B cell (primary cell): ENCODE measurements at regions not wholly inside any gene's neighbourhood (a gene's known extent, or its start where the extent isn't known, plus 50 kb on each side); places are given as distances from the start of the nearest gene placed in this dataset.

Source experiments
- ATAC-seq: fragments of 200-7000 bp; cut with Tn5 transposase; one replicate; pipeline ENCODE4 v1.10.0; 2021; ENCODE audit warnings: low read depth, mild to moderate bottlenecking, moderate number of reproducible peaks, moderate library complexity
- CTCF ChIA-PET: fragments of 350-600 bp; sonication (Branson Sonifier 250); formaldehyde crosslinking; loops from one replicate; lab custom pipeline; 2021; ENCODE audit warnings: antibody characterized with exemption, inconsistent platforms; lab: Charles Lee
- POLR2A ChIA-PET: fragments of 350-600 bp; sonication (Branson Sonifier 250); formaldehyde crosslinking; loops from one replicate; lab custom pipeline; 2021; ENCODE audit warnings: antibody characterized with exemption; lab: Charles Lee
- DNase-seq: peaks from one replicate; pipeline ENCODE4 v3.0.0; 2013
- H2AFZ ChIP-seq: 2 replicates; pipeline ENCODE4 v1.6.1; 2012; ENCODE audit warnings: mild to moderate bottlenecking, low read depth, low read length; ENCODE audit not compliant: insufficient read depth, poor library complexity, severe bottlenecking
- H3K27ac ChIP-seq, 2 donors: 1 replicate in 1 of 2; 2 replicates in 1 of 2; pipeline ENCODE4 v1.5.1; 2012 to 2013; ENCODE audit warnings: low read length in 2 of 2, mild to moderate bottlenecking in 2 of 2, moderate library complexity in 1 of 2
- H3K27me3 ChIP-seq, 4 experiments: fragments of 200-600 bp in 1 of 4; sonication (generic) in 1 of 4; replicated peaks in 1 of 4; 1 replicate in 2 of 4; 2 replicates in 2 of 4; pipeline versions ENCODE4 v1.6.1 to v1.7.0; 2013 to 2016; ENCODE audit warnings: low read length in 3 of 4, mild to moderate bottlenecking in 2 of 4, mixed read lengths in 1 of 4, moderate library complexity in 1 of 4; ENCODE audit not compliant: insufficient read depth in 4 of 4, control insufficient read depth in 3 of 4; ENCODE audit errors: control extremely low read depth in 1 of 4
- H3K36me3 ChIP-seq, 2 experiments: replicated peaks in 1 of 2; 1 replicate in 1 of 2; 2 replicates in 1 of 2; pipeline versions ENCODE4 v1.6.1 to v1.7.1; 2013; ENCODE audit warnings: low read length in 1 of 2; ENCODE audit not compliant: insufficient read depth in 2 of 2, control insufficient read depth in 1 of 2; ENCODE audit errors: control extremely low read depth in 1 of 2, extremely low read depth in 1 of 2
- H3K4me1 ChIP-seq, 2 donors: fragments of 200-600 bp in 1 of 2; sonication (generic) in 1 of 2; 1 replicate in 1 of 2; 2 replicates in 1 of 2; pipeline versions ENCODE4 v1.5.1 to v1.6.1; 2013 to 2017; ENCODE audit warnings: low read length in 2 of 2; ENCODE audit not compliant: control insufficient read depth in 2 of 2, insufficient read depth in 2 of 2
- H3K4me2 ChIP-seq: replicated peaks from 2 replicates; pipeline ENCODE3; 2012; ENCODE audit warnings: mild to moderate bottlenecking, low read depth, low read length; ENCODE audit not compliant: poor library complexity, severe bottlenecking
- H3K4me3 ChIP-seq, 5 experiments: fragments of 200-600 bp in 1 of 5; sonication (generic) in 1 of 5; 1 replicate in 3 of 5; 2 replicates in 2 of 5; pipeline versions ENCODE4 v1.5.1 to v1.7.0; 2011 to 2016; ENCODE audit warnings: low read length in 4 of 5, mild to moderate bottlenecking in 4 of 5, low read depth in 2 of 5, control low read depth in 1 of 5, moderate library complexity in 1 of 5; ENCODE audit not compliant: insufficient read depth in 1 of 5; ENCODE audit errors: control extremely low read depth in 1 of 5, extremely low read depth in 1 of 5
- H3K79me2 ChIP-seq: fragments of 200-600 bp; sonication (generic); one replicate; pipeline ENCODE4 v1.6.0; 2016; ENCODE audit warnings: low read length; ENCODE audit not compliant: control insufficient read depth, insufficient read depth
- H3K9ac ChIP-seq: fragments of 200-600 bp; sonication (generic); 2 replicates; pipeline ENCODE4 v1.6.1; 2017; ENCODE audit warnings: mild to moderate bottlenecking, low read length, moderate library complexity
- H3K9me3 ChIP-seq, 3 donors: one replicate each; pipeline versions ENCODE4 v1.6.1 to v1.7.1; 2013; ENCODE audit warnings: low read length in 2 of 3; ENCODE audit not compliant: control insufficient read depth in 2 of 3, insufficient read depth in 1 of 3; ENCODE audit errors: control extremely low read depth in 1 of 3
- H4K20me1 ChIP-seq: 2 replicates; pipeline ENCODE4 v1.6.0; 2012; ENCODE audit warnings: mild to moderate bottlenecking, low read length; ENCODE audit not compliant: insufficient read depth, control insufficient read depth, poor library complexity, severe bottlenecking
- H3K27ac Mint-ChIP-seq: one replicate; pipeline ENCODE4 v1.8.0; 2021; ENCODE audit warnings: mixed read lengths
- H3K27me3 Mint-ChIP-seq: one replicate; pipeline ENCODE4 v1.8.0; 2021; ENCODE audit warnings: mixed read lengths
- H3K4me1 Mint-ChIP-seq: one replicate; pipeline ENCODE4 v1.8.0; 2021; ENCODE audit warnings: mixed read lengths
- H3K4me3 Mint-ChIP-seq: one replicate; pipeline ENCODE4 v1.8.0; 2021; ENCODE audit warnings: mixed read lengths
- H3K9me3 Mint-ChIP-seq: one replicate; pipeline ENCODE4 v1.8.0; 2022; ENCODE audit warnings: mixed read lengths; ENCODE audit not compliant: insufficient read depth
- EZH2 ChIP-seq: IDR thresholded peaks from 2 replicates; pipeline ENCODE4 v1.6.1; 2012; ENCODE audit warnings: borderline replicate concordance, low read depth, mild to moderate bottlenecking, moderate library complexity, low read length; ENCODE audit not compliant: insufficient read depth, poor library complexity, severe bottlenecking
- WGBS: methylation state at CpG from one replicate; pipeline ENCODE4 v1.1.5; 2013; ENCODE audit warnings: missing lambda C conversion rate; ENCODE audit not compliant: insufficient coverage; 5-methylcytosine and 5-hydroxymethylcytosine counted together
- intact Hi-C: fragments of 100-400 bp; cut with micrococcal nuclease; formaldehyde crosslinking; loops from one replicate; pipeline ENCODE4 v1.10.0; 2022
- TF ChIP-seq, protein P1 (sequence below): fragments of 200-600 bp; IDR thresholded peaks from one replicate; pipeline ENCODE4 v1.8.0; 2022; ENCODE audit warnings: antibody characterized with exemption, mild to moderate bottlenecking

DNA sequence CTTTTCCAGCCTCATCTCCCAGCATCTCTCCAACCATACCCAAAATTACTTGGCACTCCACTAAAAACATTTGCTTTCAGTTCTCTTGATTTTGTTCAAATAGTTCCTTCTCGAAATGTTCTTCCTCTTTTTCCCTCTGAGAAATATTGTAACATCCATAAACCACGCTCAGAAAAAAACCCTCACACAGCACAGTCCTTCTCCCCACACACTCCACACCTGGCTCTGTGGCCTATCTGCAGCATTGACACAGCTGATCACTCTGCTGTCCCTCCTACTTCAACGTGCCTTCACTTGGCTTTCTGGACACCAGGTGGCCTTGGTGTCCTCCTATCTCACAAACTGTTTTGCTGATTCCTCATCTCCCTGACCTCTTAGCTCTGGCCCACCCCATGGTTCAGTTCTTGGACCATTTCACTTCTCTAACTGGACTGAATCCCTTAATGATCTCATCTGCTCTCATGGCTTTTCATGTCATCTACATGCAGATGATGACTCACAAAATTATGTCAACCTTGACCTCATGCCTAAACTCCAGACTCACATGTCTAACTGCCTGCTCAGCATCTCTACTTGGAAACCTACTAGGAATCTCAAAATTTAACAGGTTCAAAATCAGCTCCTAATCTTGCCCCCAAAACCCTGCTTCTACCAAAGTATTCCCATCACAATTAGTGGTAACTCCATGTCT lies 93.3 kb downstream of the TRIM42 start:
- no peak for DNase-seq
- Mint-ChIP-seq H3K4me1 (peaks cover 7% of the 10 kb centered on the region), H3K4me3 (no peak overlapping the region), H3K27me3 (peaks cover 10% of the 10 kb centered on the region), H3K27ac (no peak overlapping the region), H3K9me3 (no peaks in the 10 kb centered on the region)
- CTCF ChIA-PET: no interaction called here
- no peak overlapping the region for H3K9ac ChIP-seq
- ATAC-seq: no peak
- no peaks in the 10 kb centered on the region for H3K4me1 ChIP-seq
- POLR2A ChIA-PET: no interaction called here
- no peaks in the 10 kb centered on the region for H4K20me1 ChIP-seq
- intact Hi-C loops: no loop called here
- 9% methylated on average over 3 of the region's 3 CpGs for WGBS
- no peaks in the 10 kb centered on the region for H3K79me2 ChIP-seq
- H3K4me2 ChIP-seq: no peak overlapping the region
- no peak overlapping the region for H3K27ac ChIP-seq
- no peaks in the 10 kb centered on the region for H3K27me3 ChIP-seq
- H3K4me3 ChIP-seq: no peak overlapping the region
- no peaks in the 10 kb centered on the region for H3K36me3 ChIP-seq
- no peak overlapping the region for H2AFZ ChIP-seq
- TF ChIP-seq EZH2: no peak
- TF ChIP-seq, protein P1, sequence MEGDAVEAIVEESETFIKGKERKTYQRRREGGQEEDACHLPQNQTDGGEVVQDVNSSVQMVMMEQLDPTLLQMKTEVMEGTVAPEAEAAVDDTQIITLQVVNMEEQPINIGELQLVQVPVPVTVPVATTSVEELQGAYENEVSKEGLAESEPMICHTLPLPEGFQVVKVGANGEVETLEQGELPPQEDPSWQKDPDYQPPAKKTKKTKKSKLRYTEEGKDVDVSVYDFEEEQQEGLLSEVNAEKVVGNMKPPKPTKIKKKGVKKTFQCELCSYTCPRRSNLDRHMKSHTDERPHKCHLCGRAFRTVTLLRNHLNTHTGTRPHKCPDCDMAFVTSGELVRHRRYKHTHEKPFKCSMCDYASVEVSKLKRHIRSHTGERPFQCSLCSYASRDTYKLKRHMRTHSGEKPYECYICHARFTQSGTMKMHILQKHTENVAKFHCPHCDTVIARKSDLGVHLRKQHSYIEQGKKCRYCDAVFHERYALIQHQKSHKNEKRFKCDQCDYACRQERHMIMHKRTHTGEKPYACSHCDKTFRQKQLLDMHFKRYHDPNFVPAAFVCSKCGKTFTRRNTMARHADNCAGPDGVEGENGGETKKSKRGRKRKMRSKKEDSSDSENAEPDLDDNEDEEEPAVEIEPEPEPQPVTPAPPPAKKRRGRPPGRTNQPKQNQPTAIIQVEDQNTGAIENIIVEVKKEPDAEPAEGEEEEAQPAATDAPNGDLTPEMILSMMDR: no peak
- H3K9me3 ChIP-seq: peaks cover 0 to 8% (median 2%) of the 10 kb centered on the region in 3 donors

DNA sequence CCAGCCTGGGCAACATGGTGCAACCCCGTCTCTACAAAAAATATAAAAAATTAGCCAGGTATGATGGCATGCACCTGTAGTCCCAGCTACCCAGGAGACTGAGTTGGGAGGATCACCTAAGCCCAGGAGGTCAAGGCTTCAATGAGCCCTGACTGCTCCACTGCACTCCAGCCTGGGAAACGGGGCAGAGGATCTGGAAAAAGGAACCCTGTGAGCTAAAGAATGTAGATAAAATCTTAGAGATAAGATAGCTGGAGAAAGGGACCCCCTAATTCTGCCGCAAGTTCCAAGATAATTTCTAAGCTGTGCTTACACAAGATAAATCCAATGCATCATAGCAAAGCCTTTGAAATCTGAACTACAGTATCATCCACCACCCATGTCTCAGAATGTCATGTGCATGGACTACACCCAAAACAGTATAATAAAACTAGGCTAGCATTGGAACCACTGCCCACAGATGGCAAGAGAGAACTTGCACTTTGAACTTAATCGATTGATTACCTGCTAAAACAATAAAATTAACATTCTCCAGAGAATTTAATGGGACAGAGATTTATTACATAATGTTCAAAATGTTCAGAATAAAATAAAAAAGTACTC lies 99.9 kb downstream of the TRIM42 start:
- Histone ChIP-seq H3K79me2 (no peaks in the 10 kb centered on the region), H3K27ac (no peak overlapping the region), H3K4me1 (no peaks in the 10 kb centered on the region), H2AFZ (no peak overlapping the region), H3K9ac (no peak overlapping the region), H3K4me2 (no peak overlapping the region), H4K20me1 (no peaks in the 10 kb centered on the region), H3K36me3 (no peaks in the 10 kb centered on the region), H3K9me3 (peaks cover 1 to 8% (median 2%) of the 10 kb centered on the region in 3 donors), H3K4me3 (no peak overlapping the region), H3K27me3 (peaks cover 0 to 3% (median 0%) of the 10 kb centered on the region in 4 experiments)
- intact Hi-C loops: no loop called here
- Mint-ChIP-seq H3K4me1 (no peaks in the 10 kb centered on the region), H3K27me3 (peaks cover 17% of the 10 kb centered on the region), H3K9me3 (peaks cover 6% of the 10 kb centered on the region), H3K4me3 (no peak overlapping the region), H3K27ac (no peak overlapping the region)
- TF ChIP-seq EZH2: no peak
- TF ChIP-seq, protein P1: no peak
- WGBS: no CpG with 5 or more reads among the region's 4 CpGs
- ATAC-seq: no peak
- DNase-seq: no peak
- POLR2A ChIA-PET: no interaction called here
- CTCF ChIA-PET: no interaction called here
